ENCODE measurements at regions not wholly inside any gene's neighbourhood (a gene's known extent, or its start where the extent isn't known, plus 50 kb on each side); places are given as distances from the start of the nearest gene placed in this dataset.

DNA sequence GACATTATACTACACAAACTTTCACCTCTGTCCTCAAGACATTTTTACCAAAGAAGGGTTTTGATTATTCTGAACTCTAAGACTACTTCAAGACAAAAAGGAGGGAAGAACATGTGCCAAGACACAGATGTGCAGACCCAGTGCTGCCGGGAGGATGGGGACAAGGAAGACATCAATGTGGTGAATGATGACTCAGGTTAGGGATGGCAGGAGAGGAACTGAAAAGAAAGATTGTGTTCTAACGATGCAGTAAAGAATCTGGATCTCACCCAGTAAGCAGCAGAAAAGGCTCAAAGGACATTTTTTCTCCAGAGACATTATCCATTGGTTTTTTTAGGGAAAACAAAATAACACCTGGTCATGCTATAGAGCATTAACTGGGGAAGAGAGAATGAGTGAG, 449.9 kb upstream of the NR2F2 start:
- TF ChIP-seq, protein P1, sequence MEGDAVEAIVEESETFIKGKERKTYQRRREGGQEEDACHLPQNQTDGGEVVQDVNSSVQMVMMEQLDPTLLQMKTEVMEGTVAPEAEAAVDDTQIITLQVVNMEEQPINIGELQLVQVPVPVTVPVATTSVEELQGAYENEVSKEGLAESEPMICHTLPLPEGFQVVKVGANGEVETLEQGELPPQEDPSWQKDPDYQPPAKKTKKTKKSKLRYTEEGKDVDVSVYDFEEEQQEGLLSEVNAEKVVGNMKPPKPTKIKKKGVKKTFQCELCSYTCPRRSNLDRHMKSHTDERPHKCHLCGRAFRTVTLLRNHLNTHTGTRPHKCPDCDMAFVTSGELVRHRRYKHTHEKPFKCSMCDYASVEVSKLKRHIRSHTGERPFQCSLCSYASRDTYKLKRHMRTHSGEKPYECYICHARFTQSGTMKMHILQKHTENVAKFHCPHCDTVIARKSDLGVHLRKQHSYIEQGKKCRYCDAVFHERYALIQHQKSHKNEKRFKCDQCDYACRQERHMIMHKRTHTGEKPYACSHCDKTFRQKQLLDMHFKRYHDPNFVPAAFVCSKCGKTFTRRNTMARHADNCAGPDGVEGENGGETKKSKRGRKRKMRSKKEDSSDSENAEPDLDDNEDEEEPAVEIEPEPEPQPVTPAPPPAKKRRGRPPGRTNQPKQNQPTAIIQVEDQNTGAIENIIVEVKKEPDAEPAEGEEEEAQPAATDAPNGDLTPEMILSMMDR (conservative IDR thresholded peaks at IDR 0.05; ENCODE audit: low read length): no peak
- TF ChIP-seq EZH2phosphoT487 (IDR thresholded peaks at IDR 0.05; ENCODE audit: borderline replicate concordance): no peak
